D721Med (cell line): ENCODE measurements at regions not wholly inside any gene's neighbourhood (a gene's known extent, or its start where the extent isn't known, plus 50 kb on each side); places are given as distances from the start of the nearest gene placed in this dataset.

ENCODE experiments used
- DNase-seq: peaks from one replicate; pipeline ENCODE4 v3.0.0; 2011; ENCODE audit warnings: low spot score; ENCODE audit not compliant: insufficient read length
- FAIRE-seq: peaks from 2 replicates; lab custom pipeline; 2011; peaks lifted over from hg19 to GRCh38; lab: Jason Lieb, UNC
- TF ChIP-seq, protein P1 (sequence below): IDR thresholded peaks from 2 replicates; pipeline ENCODE4 v1.5.1; 2012; ENCODE audit warnings: mild to moderate bottlenecking, control low read depth; ENCODE audit not compliant: insufficient read depth; ENCODE audit errors: missing control alignments

DNA sequence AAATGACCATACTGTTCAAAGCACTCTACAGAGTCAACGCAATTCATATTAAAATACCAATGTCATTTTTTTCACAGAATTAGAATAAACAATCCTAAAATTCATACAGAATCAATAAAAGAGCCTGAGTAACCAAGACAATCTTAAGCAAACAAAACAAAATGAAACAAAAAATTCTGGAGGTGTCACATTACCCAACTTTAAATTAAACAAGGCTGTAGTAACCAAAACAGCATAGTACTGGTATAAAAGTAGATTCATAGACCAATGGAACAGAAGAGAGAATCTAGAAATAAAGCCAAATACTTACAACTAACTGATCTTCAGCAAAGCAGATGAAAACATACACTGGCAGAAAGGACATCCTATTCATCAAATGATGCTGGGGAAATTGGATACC, 346.9 kb upstream of the JAG1 start:
- TF ChIP-seq, protein P1, sequence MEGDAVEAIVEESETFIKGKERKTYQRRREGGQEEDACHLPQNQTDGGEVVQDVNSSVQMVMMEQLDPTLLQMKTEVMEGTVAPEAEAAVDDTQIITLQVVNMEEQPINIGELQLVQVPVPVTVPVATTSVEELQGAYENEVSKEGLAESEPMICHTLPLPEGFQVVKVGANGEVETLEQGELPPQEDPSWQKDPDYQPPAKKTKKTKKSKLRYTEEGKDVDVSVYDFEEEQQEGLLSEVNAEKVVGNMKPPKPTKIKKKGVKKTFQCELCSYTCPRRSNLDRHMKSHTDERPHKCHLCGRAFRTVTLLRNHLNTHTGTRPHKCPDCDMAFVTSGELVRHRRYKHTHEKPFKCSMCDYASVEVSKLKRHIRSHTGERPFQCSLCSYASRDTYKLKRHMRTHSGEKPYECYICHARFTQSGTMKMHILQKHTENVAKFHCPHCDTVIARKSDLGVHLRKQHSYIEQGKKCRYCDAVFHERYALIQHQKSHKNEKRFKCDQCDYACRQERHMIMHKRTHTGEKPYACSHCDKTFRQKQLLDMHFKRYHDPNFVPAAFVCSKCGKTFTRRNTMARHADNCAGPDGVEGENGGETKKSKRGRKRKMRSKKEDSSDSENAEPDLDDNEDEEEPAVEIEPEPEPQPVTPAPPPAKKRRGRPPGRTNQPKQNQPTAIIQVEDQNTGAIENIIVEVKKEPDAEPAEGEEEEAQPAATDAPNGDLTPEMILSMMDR, result no peak
- DNase-seq, result no peak
- no peak for FAIRE-seq

DNA sequence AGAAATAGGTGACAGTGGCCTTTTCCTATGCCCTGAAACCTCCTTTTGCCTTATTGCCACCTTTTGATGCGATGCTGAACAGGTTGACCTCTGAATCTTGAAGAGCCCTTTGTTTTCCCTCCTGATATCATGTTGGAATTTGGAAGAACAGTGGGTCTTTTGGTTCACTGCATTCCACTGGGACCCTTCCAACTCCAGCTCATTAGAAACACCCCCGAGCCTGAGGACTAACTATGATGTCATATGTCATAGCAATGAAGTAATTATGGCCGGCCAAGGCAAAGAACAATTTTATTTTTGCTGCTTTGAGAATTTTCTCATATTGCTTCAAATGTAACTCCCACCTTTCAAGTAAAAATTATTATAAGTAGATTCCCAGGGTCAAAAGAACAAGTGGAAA, 353.4 kb upstream of the JAG1 start:
- no peak for FAIRE-seq
- no peak for DNase-seq
- TF ChIP-seq, protein P1, result no peak

DNA sequence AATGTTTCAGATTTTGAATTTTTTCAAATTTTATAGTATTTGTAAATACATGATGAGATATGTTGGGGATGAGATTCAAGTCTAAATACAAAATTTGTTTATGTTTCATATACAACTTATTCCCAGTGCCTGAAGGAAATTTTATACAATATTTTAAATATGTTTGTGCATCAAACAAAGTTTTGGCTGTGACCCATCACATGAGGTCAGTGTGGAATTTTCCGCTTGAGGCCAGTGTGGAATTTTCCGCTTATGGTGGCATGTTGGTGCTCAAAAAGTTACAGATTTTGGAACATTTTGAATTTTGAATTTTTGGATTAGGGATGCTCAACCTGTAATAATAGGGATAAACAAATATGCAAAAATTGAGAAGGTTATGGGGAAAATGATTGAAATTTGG, 356.6 kb upstream of the JAG1 start:
- TF ChIP-seq, protein P1, result no peak
- FAIRE-seq, result no peak
- no peak for DNase-seq

DNA sequence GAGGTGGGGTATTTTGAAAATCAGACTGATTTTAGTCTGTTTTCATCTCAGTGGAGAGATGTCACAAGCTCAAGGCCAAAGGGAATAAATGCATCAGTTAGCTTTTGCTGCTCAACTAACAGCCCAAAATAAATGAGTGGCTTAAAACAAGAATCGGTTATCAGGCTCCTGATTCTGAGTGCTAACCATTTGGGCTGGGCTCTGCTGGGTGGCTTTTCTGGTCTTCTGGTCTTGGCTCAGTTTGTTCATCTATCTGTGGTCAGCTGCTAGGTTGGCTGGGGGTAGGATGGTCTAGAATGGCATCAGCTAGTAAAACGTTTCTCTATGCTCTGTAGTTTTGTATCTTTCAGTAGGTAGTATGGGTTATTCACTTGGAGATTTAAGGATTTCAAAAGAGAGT, 357.5 kb upstream of the JAG1 start:
- TF ChIP-seq, protein P1, result no peak
- DNase-seq (no peak), FAIRE-seq (no peak)

DNA sequence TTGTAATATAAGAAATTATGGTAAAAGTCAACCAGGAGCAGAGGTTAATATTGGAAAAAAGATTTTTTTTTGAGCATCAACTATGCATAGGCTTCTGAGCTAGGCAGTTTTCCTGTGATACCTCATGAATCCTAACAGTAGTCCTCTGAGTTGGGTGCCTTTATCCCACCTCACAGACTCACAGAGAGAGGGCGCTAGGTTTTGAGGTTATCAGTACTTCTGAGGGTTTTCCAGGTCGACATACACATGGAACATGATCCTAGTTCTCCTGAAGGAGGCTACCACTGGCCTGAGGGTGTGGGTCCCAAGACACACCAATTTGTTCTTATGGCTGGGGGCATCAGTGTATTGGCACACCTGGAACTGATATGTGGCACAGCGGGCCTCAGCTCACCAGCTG, 358.8 kb upstream of the JAG1 start:
- DNase-seq (no peak), FAIRE-seq (no peak)
- TF ChIP-seq, protein P1, result no peak

DNA sequence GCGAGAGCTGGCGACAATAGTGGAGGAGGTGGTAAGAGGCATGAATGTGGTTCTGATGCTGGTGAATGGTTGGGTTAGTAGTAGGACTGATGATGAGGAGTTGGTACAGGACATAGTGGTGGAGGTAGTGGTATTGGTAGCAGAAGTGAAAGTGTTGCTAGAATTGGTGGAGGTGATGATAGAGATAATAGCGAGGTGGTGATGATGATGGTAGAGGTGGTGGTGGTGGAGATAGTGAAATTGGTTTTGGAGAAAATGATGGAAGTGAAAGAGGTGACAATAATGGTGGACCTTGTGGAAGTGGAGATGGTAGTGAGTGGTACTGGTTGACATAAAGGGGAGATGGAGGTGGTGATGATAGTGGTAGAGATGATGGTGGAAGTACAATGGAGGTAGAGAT, 360.2 kb upstream of the JAG1 start:
- no peak for DNase-seq
- FAIRE-seq, result no peak
- TF ChIP-seq, protein P1, result no peak

DNA sequence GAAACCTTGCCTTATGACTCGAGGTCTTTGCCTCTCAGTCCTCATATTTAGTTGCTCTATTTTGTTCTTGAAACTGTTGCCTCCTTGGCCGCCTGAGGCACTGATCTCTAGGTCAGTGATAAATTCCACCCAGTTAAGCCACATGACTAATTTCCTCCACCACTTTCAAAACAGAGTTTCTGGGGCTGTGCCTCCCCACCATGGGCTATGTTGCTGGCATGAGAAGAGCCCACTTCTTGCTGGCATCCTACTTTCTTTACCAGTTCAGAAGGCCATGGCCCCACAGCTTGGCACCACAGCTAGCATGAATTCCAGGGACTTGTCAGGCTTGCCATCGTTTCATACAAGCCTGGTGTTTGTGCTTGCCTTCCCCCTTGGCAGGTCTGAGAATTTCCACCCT, 361.4 kb upstream of the JAG1 start:
- no peak for DNase-seq
- TF ChIP-seq, protein P1, result no peak
- FAIRE-seq, result no peak
